ENCODE measurements at regions not wholly inside any gene's neighbourhood (a gene's known extent, or its start where the extent isn't known, plus 50 kb on each side); places are given as distances from the start of the nearest gene placed in this dataset.

GRCh38 chr12:78390920-78391319, 473.7 kb upstream of the SYT1 start:
- TF ChIP-seq POLR2AphosphoS5 (IDR thresholded peaks at IDR 0.05) (no peak), CTCF (IDR thresholded peaks at IDR 0.05) (no peak), POLR2A (IDR thresholded peaks at IDR 0.05) (no peak)
